ENCODE measurements at regions not wholly inside any gene's neighbourhood (a gene's known extent, or its start where the extent isn't known, plus 50 kb on each side); places are given as distances from the start of the nearest gene placed in this dataset.

DNA sequence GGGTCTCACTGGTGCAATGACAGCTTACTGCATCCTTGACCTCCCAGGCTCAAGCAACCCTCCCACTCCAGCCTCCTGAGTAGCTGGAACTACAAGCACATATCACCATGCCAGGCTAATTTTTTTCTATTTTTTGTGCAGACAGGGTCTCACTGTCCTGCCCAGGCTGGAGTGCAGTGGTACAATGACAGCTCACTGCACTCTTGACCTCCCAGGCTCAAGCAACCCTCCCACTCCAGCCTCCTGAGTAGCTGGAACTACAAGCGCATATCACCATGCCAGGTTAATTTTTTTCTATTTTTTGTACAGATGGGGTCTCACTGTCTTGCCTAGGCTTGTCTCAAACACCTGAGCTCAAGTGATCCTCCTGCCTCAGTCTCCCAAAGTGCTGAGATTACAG, 74.0 kb downstream of the GASK1B start:
- TF ChIP-seq, protein P1, sequence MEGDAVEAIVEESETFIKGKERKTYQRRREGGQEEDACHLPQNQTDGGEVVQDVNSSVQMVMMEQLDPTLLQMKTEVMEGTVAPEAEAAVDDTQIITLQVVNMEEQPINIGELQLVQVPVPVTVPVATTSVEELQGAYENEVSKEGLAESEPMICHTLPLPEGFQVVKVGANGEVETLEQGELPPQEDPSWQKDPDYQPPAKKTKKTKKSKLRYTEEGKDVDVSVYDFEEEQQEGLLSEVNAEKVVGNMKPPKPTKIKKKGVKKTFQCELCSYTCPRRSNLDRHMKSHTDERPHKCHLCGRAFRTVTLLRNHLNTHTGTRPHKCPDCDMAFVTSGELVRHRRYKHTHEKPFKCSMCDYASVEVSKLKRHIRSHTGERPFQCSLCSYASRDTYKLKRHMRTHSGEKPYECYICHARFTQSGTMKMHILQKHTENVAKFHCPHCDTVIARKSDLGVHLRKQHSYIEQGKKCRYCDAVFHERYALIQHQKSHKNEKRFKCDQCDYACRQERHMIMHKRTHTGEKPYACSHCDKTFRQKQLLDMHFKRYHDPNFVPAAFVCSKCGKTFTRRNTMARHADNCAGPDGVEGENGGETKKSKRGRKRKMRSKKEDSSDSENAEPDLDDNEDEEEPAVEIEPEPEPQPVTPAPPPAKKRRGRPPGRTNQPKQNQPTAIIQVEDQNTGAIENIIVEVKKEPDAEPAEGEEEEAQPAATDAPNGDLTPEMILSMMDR (IDR thresholded peaks at IDR 0.05), result no peak
- no peak for TF ChIP-seq EP300 (IDR thresholded peaks at IDR 0.05)
- TF ChIP-seq POLR2A (IDR thresholded peaks at IDR 0.05), result no peak
- TF ChIP-seq POLR2AphosphoS5 (IDR thresholded peaks at IDR 0.05), result no peak

All from upper lobe of left lung (tissue), 4 donors.